SU-DHL-6 (cell line): ENCODE measurements at regions not wholly inside any gene's neighbourhood (a gene's known extent, or its start where the extent isn't known, plus 50 kb on each side); places are given as distances from the start of the nearest gene placed in this dataset.

Experiments used
- H2AFZ ChIP-seq: fragments of 200-600 bp; sonication (generic); 2 replicates; pipeline ENCODE4 v1.6.1; 2014; ENCODE audit warnings: low read depth, mild to moderate bottlenecking, moderate library complexity, mixed read lengths, antibody characterized with exemption, low read length; ENCODE audit not compliant: severe bottlenecking
- H3F3A ChIP-seq: fragments of 200-600 bp; shearing (Covaris generic); 2 replicates; pipeline ENCODE4 v1.6.0; 2016; ENCODE audit warnings: antibody characterized with exemption, mild to moderate bottlenecking; ENCODE audit not compliant: insufficient read depth
- H3K27ac ChIP-seq: fragments of 200-600 bp; sonication (generic); 2 replicates; pipeline ENCODE4 v1.5.1; 2016; ENCODE audit warnings: low read depth, mild to moderate bottlenecking, low read length, moderate library complexity, mixed read lengths
- H3K27me3 ChIP-seq: fragments of 200-600 bp; sonication (generic), shearing (Covaris generic); 2 replicates; pipeline ENCODE4 v1.6.0; 2014; ENCODE audit warnings: mild to moderate bottlenecking, low read length
- H3K36me3 ChIP-seq: fragments of 200-600 bp; sonication (generic); 2 replicates; pipeline ENCODE4 v1.6.1; 2014; ENCODE audit warnings: mild to moderate bottlenecking, low read length, mixed read lengths
- H3K4me2 ChIP-seq: fragments of 300-600, 200-600 bp; shearing (Covaris generic), sonication (generic); 2 replicates; pipeline ENCODE4 v1.6.0; 2014; ENCODE audit warnings: low read length, low read depth, mild to moderate bottlenecking; ENCODE audit not compliant: poor library complexity, severe bottlenecking
- H3K4me3 ChIP-seq: fragments of 200-600 bp; sonication (generic); 2 replicates; pipeline ENCODE4 v1.5.1; 2014; ENCODE audit warnings: antibody characterized with exemption, low read length, mild to moderate bottlenecking, mixed read lengths; ENCODE audit not compliant: insufficient read depth, poor library complexity, severe bottlenecking
- H3K79me2 ChIP-seq: fragments of 200-600 bp; sonication (generic); 2 replicates; pipeline ENCODE4 v1.6.1; 2014; ENCODE audit warnings: mild to moderate bottlenecking, low read length, moderate library complexity; ENCODE audit not compliant: insufficient read depth
- H3K9ac ChIP-seq: fragments of 200-600 bp; sonication (generic); 2 replicates; pipeline ENCODE4 v1.7.0; 2014; ENCODE audit warnings: mild to moderate bottlenecking, low read length
- H3K9me2 ChIP-seq: fragments of 200-600 bp; sonication (generic); replicated peaks from 2 replicates; pipeline ENCODE4 v1.6.1; 2014; ENCODE audit warnings: low read length; ENCODE audit not compliant: insufficient read depth
- H3K9me3 ChIP-seq: fragments of 200-600 bp; sonication (generic); 2 replicates; pipeline ENCODE4 v1.6.1; 2014; ENCODE audit warnings: low read length, mixed read lengths; ENCODE audit not compliant: insufficient read depth
- H4K20me1 ChIP-seq: fragments of 200-600 bp; sonication (generic); 2 replicates; pipeline ENCODE4 v1.6.1; 2014; ENCODE audit warnings: low read depth, mild to moderate bottlenecking, antibody characterized with exemption, low read length, moderate library complexity, mixed read lengths
- CTCF ChIP-seq: fragments of 200-600 bp; sonication (generic); IDR thresholded peaks from one replicate; pipeline ENCODE4 v1.5.1; 2017; ENCODE audit warnings: antibody characterized with exemption, mild to moderate bottlenecking, low read length, moderate library complexity; ENCODE audit not compliant: insufficient read depth, poor library complexity, severe bottlenecking
- EZH2phosphoT487 ChIP-seq: fragments of 200-600 bp; sonication (generic), shearing (Covaris generic); conservative IDR thresholded peaks from 2 replicates; pipeline ENCODE4 v1.6.1; 2018; ENCODE audit warnings: mild to moderate bottlenecking, antibody characterized with exemption, low read length, moderate library complexity, mixed read lengths

GRCh38 chr10:62718585-62718984 lies 85.9 kb upstream of the ADO start:
- TF ChIP-seq CTCF (no peak), EZH2phosphoT487 (no peak)
- Histone ChIP-seq H3K9me3 (no peaks in the 10 kb centered on the region), H3K36me3 (no peaks in the 10 kb centered on the region), H3F3A (no peaks in the 10 kb centered on the region), H3K79me2 (no peaks in the 10 kb centered on the region), H3K4me3 (no peak overlapping the region), H2AFZ (no peak overlapping the region), H4K20me1 (no peaks in the 10 kb centered on the region), H3K27ac (no peak overlapping the region), H3K9me2 (no peaks in the 10 kb centered on the region), H3K9ac (no peak overlapping the region), H3K4me2 (no peak overlapping the region), H3K27me3 (no peaks in the 10 kb centered on the region)

- no peaks in the 10 kb centered on the region for H3F3A ChIP-seq
- no peak for TF ChIP-seq EZH2phosphoT487
- TF ChIP-seq CTCF = no peak
- no peak overlapping the region for H3K4me3 ChIP-seq
- no peaks in the 10 kb centered on the region for H3K9me2 ChIP-seq
- no peak overlapping the region for H2AFZ ChIP-seq
- no peak overlapping the region for H3K9ac ChIP-seq
- no peak overlapping the region for H3K4me2 ChIP-seq
- no peaks in the 10 kb centered on the region for H3K79me2 ChIP-seq
- no peaks in the 10 kb centered on the region for H3K27me3 ChIP-seq
- no peaks in the 10 kb centered on the region for H3K36me3 ChIP-seq
- H3K27ac ChIP-seq = no peak overlapping the region
- H3K9me3 ChIP-seq = no peaks in the 10 kb centered on the region
- H4K20me1 ChIP-seq = no peaks in the 10 kb centered on the region
Measured at GRCh38 chr10:62719061-62719460, 85.5 kb upstream of the ADO start.

GRCh38 chr10:62721687-62722086 lies 82.8 kb upstream of the ADO start:
- H3K36me3 ChIP-seq = no peaks in the 10 kb centered on the region
- no peak overlapping the region for H3K27ac ChIP-seq
- no peaks in the 10 kb centered on the region for H4K20me1 ChIP-seq
- no peaks in the 10 kb centered on the region for H3K9me3 ChIP-seq
- H2AFZ ChIP-seq = no peak overlapping the region
- no peak for TF ChIP-seq CTCF
- no peak for TF ChIP-seq EZH2phosphoT487
- H3K9me2 ChIP-seq = no peaks in the 10 kb centered on the region
- no peak overlapping the region for H3K4me2 ChIP-seq
- no peaks in the 10 kb centered on the region for H3K79me2 ChIP-seq
- no peaks in the 10 kb centered on the region for H3F3A ChIP-seq
- no peak overlapping the region for H3K9ac ChIP-seq
- H3K27me3 ChIP-seq = no peaks in the 10 kb centered on the region
- no peak overlapping the region for H3K4me3 ChIP-seq

GRCh38 chr10:62723375-62723774 lies 81.1 kb upstream of the ADO start:
- no peaks in the 10 kb centered on the region for H3K36me3 ChIP-seq
- H3K9me2 ChIP-seq = no peaks in the 10 kb centered on the region
- no peaks in the 10 kb centered on the region for H3F3A ChIP-seq
- no peaks in the 10 kb centered on the region for H3K9me3 ChIP-seq
- H3K9ac ChIP-seq = no peak overlapping the region
- no peak overlapping the region for H3K4me2 ChIP-seq
- H3K4me3 ChIP-seq = no peak overlapping the region
- H3K79me2 ChIP-seq = no peaks in the 10 kb centered on the region
- TF ChIP-seq EZH2phosphoT487 = no peak
- TF ChIP-seq CTCF = no peak
- H4K20me1 ChIP-seq = no peaks in the 10 kb centered on the region
- no peak overlapping the region for H3K27ac ChIP-seq
- no peaks in the 10 kb centered on the region for H3K27me3 ChIP-seq
- no peak overlapping the region for H2AFZ ChIP-seq
